ENCODE measurements at regions not wholly inside any gene's neighbourhood (a gene's known extent, or its start where the extent isn't known, plus 50 kb on each side); places are given as distances from the start of the nearest gene placed in this dataset.

GRCh38 chr1:244221991-244222390 is 170.9 kb downstream of the ZBTB18 start:
- DNase-seq, result no peak

- no peak for DNase-seq
Observed at GRCh38 chr1:244224487-244225430, 173.7 kb downstream of the ZBTB18 start.

GRCh38 chr1:244226435-244226834 is 175.4 kb downstream of the ZBTB18 start:
- DNase-seq, result no peak

GRCh38 chr1:244230470-244230869 is 179.4 kb downstream of the ZBTB18 start:
- DNase-seq, result no peak

GRCh38 chr1:244231193-244231571 is 180.1 kb downstream of the ZBTB18 start:
- DNase-seq, result no peak

GRCh38 chr1:244231572-244232315 is 180.7 kb downstream of the ZBTB18 start:
- no peak for DNase-seq

GRCh38 chr1:244234009-244234643 is 183.0 kb downstream of the ZBTB18 start:
- no peak for DNase-seq

- DNase-seq, result no peak
Observed at GRCh38 chr1:244235157-244235556, 184.1 kb downstream of the ZBTB18 start.

- no peak for DNase-seq
Observed at GRCh38 chr1:244236101-244236500, 185.0 kb downstream of the ZBTB18 start.

- no peak for DNase-seq
Observed at GRCh38 chr1:244236721-244237120, 185.6 kb downstream of the ZBTB18 start.

- DNase-seq, result no peak
Observed at GRCh38 chr1:244237445-244237844, 186.4 kb downstream of the ZBTB18 start.

- DNase-seq, result no peak
Observed at GRCh38 chr1:244239261-244239770, 188.2 kb downstream of the ZBTB18 start.

- no peak for DNase-seq
Observed at GRCh38 chr1:244241438-244241837, 190.4 kb downstream of the ZBTB18 start.

- no peak for DNase-seq
Observed at GRCh38 chr1:244242446-244242845, 191.4 kb downstream of the ZBTB18 start.

GRCh38 chr1:244246334-244246733 is 195.3 kb downstream of the ZBTB18 start:
- DNase-seq, result no peak

GRCh38 chr1:244248426-244248825 is 197.3 kb downstream of the ZBTB18 start:
- DNase-seq, result no peak

GRCh38 chr1:244252211-244252610 is 199.5 kb downstream of the ADSS2 start:
- no peak for DNase-seq

GRCh38 chr1:244254467-244254866 is 197.2 kb downstream of the ADSS2 start:
- DNase-seq, result no peak

- no peak for DNase-seq
Observed at GRCh38 chr1:244255426-244255965, 196.2 kb downstream of the ADSS2 start.

GRCh38 chr1:244256086-244256676 is 195.5 kb downstream of the ADSS2 start:
- no peak for DNase-seq

- no peak for DNase-seq
Observed at GRCh38 chr1:244264163-244264562, 187.5 kb downstream of the ADSS2 start.

- no peak for DNase-seq
Observed at GRCh38 chr1:244265507-244265906, 186.2 kb downstream of the ADSS2 start.

- DNase-seq, result no peak
Observed at GRCh38 chr1:244269169-244269568, 182.5 kb downstream of the ADSS2 start.
